HEK293T (cell line): ENCODE measurements at regions not wholly inside any gene's neighbourhood (a gene's known extent, or its start where the extent isn't known, plus 50 kb on each side); places are given as distances from the start of the nearest gene placed in this dataset.
"Not testable (repeated sequence)": the region's sequence is repeated elsewhere in the genome, so short reads cannot be mapped to it uniquely, and the experiment has no call there.

Experiments
- CTCF ChIA-PET: fragments of 350-600 bp; formaldehyde crosslinking; extraction: SDS; loops from one replicate; lab custom pipeline; 2021; ENCODE audit warnings: antibody characterized with exemption, inconsistent platforms; lab: Yijun Ruan, JAX
- POLR2A ChIA-PET: fragments of 350-600 bp; formaldehyde crosslinking; extraction: SDS; loops from one replicate; lab custom pipeline; 2020; ENCODE audit warnings: antibody characterized with exemption, inconsistent platforms; lab: Yijun Ruan, JAX
- DNase-seq: peaks from one replicate; pipeline ENCODE4 v3.0.0; 2012; ENCODE audit warnings: mixed read lengths; ENCODE audit errors: extremely low spot score
- ARNT ChIP-seq: fragments of 450-650 bp; IDR thresholded peaks from 2 replicates; pipeline ENCODE4 v1.6.1; 2017; ENCODE audit warnings: mild to moderate bottlenecking
- BHLHE40 ChIP-seq: fragments of 450-650 bp; IDR thresholded peaks from 2 replicates; pipeline ENCODE4 v1.6.1; 2016; ENCODE audit warnings: mild to moderate bottlenecking, moderate library complexity, borderline replicate concordance
- CTBP1 ChIP-seq: fragments of 450-650 bp; IDR thresholded peaks from 2 replicates; pipeline ENCODE4 v1.6.1; 2016; ENCODE audit warnings: borderline replicate concordance
- ELF4 ChIP-seq: fragments of 450-650 bp; IDR thresholded peaks from 2 replicates; pipeline ENCODE4 v1.6.1; 2017; ENCODE audit warnings: antibody characterized with exemption
- FOXA1 ChIP-seq: fragments of 450-650 bp; IDR thresholded peaks from 2 replicates; pipeline ENCODE4 v1.6.1; 2016; ENCODE audit warnings: mild to moderate bottlenecking
- FOXK2 ChIP-seq: fragments of 450-650 bp; IDR thresholded peaks from 2 replicates; pipeline ENCODE4 v1.6.1; 2016; ENCODE audit warnings: mild to moderate bottlenecking
- FOXM1 ChIP-seq: fragments of 450-650 bp; IDR thresholded peaks from 2 replicates; pipeline ENCODE4 v1.6.1; 2017; ENCODE audit warnings: mild to moderate bottlenecking, borderline replicate concordance
- HDGF ChIP-seq: fragments of 450-650 bp; IDR thresholded peaks from 2 replicates; pipeline ENCODE4 v1.6.1; 2017; ENCODE audit warnings: antibody characterized with exemption, borderline replicate concordance
- L3MBTL2 ChIP-seq: fragments of 450-650 bp; conservative IDR thresholded peaks from 2 replicates; pipeline ENCODE4 v1.6.1; 2016; ENCODE audit warnings: mild to moderate bottlenecking
- LEF1 ChIP-seq: fragments of 450-650 bp; IDR thresholded peaks from 2 replicates; pipeline ENCODE4 v1.6.1; 2017; ENCODE audit warnings: mild to moderate bottlenecking, borderline replicate concordance
- NFRKB ChIP-seq: fragments of 450-650 bp; IDR thresholded peaks from 2 replicates; pipeline ENCODE4 v1.6.1; 2016; ENCODE audit warnings: mild to moderate bottlenecking, moderate library complexity
- SP1 ChIP-seq: fragments of 450-650 bp; IDR thresholded peaks from 2 replicates; pipeline ENCODE4 v1.6.1; 2017
- SUZ12 ChIP-seq: fragments of 450-650 bp; IDR thresholded peaks from 2 replicates; pipeline ENCODE4 v1.6.1; 2016; ENCODE audit warnings: mild to moderate bottlenecking
- TARDBP ChIP-seq: fragments of 450-650 bp; IDR thresholded peaks from 2 replicates; pipeline ENCODE4 v1.6.1; 2016
- ZNF384 ChIP-seq: fragments of 450-650 bp; IDR thresholded peaks from 2 replicates; pipeline ENCODE4 v1.6.1; 2016
- TF ChIP-seq, protein P1 (sequence below): fragments of 450-650 bp; IDR thresholded peaks from 2 replicates; pipeline ENCODE4 v1.6.1; 2016

DNA sequence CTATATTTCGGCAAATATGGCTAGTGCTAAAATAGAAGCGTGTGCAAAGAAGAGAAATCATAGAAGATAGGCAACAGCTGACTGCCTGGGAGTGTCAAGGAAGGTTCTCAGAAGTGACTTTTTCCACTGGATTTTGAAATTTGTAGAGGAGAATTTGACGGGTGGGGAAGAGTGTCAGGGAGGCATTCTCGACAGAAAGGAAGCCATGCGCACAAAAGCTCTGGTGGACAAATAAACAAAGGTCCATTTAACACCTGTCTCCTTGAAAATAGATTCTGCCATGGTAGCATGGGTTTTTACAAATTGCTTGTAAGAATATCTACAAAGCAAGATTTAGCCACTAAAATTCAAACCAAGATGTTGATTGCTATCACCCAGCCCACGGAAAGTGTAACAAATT, 1081.5 kb downstream of the GALC start:
- DNase-seq, result no peak
- TF ChIP-seq SP1 (no peak), BHLHE40 (no peak), L3MBTL2 (no peak), CTBP1 (no peak), LEF1 (no peak), TARDBP (no peak), FOXA1 (no peak), ARNT (no peak), ZNF384 (no peak), HDGF (no peak), NFRKB (no peak), FOXK2 (no peak)
- TF ChIP-seq, protein P1, sequence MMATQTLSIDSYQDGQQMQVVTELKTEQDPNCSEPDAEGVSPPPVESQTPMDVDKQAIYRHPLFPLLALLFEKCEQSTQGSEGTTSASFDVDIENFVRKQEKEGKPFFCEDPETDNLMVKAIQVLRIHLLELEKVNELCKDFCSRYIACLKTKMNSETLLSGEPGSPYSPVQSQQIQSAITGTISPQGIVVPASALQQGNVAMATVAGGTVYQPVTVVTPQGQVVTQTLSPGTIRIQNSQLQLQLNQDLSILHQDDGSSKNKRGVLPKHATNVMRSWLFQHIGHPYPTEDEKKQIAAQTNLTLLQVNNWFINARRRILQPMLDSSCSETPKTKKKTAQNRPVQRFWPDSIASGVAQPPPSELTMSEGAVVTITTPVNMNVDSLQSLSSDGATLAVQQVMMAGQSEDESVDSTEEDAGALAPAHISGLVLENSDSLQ, result no peak
- CTCF ChIA-PET, result no interaction called here
- POLR2A ChIA-PET, result no interaction called here

DNA sequence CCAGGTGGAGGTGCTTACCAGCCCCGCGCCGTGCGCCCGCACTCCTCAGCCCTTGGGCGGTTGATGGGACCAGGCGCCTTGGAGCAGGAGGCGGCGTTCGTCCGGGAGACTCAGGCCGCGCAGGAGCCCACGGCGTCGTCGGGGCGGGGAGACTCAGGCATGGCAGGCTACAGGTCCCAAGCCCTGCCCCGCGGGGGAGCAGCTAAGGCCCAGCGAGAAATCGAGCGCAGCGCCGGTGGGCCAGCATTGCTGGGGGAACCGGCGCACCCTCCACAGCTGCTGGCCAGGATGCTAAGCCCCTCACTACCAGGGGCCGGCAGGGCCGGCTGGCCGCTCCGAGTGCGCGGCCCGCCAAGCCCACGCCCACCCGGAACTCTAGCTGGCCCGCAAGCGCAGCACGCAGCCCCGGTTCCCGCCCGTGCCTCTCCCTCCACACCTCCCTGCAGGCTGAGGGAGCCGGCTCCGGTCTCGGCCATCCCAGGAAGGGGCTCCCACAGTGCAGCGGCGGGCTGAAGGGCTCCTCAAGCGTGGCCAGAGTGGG, 1087.5 kb downstream of the GALC start:
- DNase-seq, CTCF ChIA-PET, POLR2A ChIA-PET: not testable (repeated sequence)

DNA sequence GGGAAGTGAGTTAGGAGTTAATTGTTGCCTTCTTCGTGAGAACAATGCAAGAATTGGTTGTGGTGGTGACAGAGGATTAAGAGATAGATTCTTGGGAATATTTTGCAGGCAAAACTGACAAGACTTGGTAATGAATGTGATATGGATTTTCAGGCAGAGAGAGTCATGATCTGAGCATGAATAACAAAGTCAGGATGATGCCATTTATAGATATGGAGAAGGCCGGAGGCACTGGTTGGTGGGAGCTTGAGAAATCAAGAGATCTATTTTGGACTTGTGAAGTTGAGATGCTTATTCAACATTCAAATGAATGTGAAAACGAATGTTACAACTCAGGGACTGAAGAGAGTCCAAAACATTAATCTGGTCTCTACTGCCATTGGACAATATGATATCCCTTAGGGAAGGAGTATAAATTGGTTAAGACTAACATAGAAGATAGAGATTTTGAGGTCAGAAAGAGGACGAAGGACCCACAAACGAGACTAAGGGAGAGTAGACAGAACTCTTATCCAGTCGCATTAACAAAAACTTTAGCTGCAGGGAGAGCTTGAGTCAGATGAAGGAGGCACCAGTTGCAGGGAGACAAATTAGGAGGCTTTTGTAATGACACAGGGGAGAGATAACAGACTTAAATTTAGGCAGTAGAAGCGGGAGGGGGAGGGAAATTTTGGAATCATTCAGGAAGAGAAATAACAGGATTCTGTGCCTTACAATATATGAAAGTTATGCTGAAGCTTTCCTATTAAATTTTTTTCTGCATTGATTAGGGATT, 1090.6 kb downstream of the GALC start:
- CTCF ChIA-PET, result no interaction called here
- TF ChIP-seq NFRKB, result no peak
- TF ChIP-seq SUZ12, result no peak
- DNase-seq, result no peak
- POLR2A ChIA-PET, result no interaction called here

DNA sequence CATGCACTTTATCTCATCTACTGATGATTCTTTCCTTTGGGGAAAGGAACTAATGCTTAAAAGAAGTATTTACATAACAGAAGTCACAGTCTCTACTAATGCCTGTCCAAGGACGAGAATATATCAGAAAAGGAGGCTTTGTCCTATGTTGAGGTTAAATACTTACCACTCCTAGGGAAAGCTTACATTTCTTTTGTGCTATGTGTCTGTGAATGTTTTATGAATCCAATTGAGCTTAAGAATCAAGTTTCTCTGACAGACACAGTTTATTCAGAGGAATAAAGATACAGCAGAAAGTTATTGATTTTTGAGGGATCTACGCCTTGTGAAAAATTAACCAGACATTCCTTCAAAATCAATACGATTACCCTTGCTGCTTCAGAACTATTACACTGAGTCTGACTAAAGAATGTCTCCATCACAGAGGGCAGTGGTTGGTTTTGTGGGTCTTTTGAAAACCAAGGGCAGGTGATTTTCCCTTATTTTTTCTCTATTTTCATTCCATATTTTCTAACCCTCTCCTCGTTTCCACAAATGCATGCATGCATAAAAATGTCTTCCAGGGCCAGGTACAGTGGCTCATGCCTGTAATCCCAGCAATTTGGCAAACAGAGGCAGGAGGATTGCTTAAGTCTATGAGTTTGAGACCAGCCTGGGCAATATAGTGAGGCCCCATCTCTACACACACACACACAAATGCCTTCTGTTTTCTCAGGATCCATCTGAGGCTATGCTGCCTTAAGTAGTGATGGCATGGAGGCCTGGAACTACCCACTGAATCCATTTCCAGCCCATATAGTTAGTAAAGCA, 1095.1 kb downstream of the GALC start:
- POLR2A ChIA-PET, result no interaction called here
- TF ChIP-seq HDGF, result no peak
- no peak for TF ChIP-seq LEF1
- TF ChIP-seq ZNF384, result no peak
- CTCF ChIA-PET, result no interaction called here
- DNase-seq, result no peak

DNA sequence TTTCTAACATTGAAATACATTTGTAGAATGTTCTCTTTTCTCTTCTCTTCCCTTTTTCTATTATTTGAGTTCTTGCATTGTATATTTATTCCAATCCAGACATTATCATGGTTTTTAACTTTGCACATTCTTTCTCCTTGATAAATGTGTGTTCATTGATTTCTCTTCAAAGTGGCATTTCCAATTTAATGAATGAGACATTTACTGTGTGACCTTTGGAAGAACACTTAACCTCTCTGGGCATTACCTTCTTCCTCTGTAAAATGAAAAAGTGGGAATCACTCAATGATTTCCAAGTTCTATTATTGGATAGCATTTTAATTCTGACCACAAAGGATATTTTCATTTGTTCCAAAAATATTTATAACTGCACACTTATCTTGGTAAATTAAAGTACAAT, 1095.8 kb downstream of the GALC start:
- ChIA-PET POLR2A (no interaction called here), CTCF (no interaction called here)
- TF ChIP-seq ZNF384 (no peak), BHLHE40 (no peak), HDGF (no peak), LEF1 (no peak), SUZ12 (no peak), L3MBTL2 (no peak), SP1 (no peak), NFRKB (no peak), ELF4 (no peak), FOXA1 (no peak), FOXM1 (no peak)
- no peak for DNase-seq

DNA sequence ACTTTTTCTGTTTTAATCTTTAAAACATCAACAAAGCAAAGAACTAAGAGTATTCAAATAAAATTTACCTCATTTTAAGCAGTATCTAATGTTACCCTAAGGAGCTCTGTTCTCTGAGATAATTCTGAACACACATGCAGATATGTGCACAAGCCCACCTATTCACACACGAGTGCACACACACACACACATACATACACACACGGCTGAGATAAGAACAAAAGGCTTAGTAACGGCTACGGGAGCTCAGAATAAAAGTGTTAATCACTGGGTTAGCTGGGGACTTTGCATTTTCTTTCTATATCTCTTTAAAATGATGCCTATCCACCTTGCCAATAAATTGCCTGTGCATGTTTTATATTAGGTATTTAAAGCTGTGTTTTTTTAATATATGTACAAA, 1096.3 kb downstream of the GALC start:
- ChIA-PET POLR2A (no interaction called here), CTCF (no interaction called here)
- no peak for DNase-seq
- TF ChIP-seq FOXM1 (no peak), CTBP1 (no peak), L3MBTL2 (no peak)

DNA sequence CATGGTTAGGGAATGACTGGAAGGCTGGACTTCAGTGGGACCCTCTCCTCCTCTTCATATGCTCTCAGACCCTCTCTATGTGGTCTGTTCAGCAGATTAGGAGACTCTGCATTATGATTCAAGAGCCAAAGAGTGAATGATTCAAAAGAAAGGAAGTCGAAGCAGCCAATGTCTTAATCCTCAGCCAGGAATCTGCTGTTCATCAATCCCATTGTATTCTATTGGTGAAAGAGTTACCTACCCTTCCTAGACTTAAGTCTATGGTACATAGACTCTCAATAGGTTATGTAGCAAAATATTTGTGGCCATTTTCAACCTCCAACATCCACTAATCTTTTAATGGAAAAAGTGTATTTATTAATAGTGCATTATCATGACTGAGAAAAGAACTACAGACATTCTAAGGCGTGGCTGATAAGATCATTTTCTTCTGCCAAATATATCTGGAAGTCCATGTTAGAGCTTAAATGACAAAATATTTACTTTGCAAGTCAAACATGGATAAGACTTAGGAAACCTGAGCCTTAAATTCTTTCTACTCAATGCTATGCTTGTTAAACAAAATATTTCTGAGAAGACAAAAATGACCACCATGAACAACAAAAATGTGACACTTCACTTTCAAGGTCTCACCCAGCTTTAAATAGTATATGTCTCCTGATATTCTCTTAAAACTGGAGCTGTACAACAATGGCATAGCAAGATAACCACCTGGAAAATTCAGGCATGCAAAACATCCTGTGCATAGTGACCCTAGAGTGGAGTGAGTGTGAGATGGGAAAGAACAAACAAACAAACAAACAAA, 1100.6 kb downstream of the GALC start:
- DNase-seq, result no peak
- POLR2A ChIA-PET, result no interaction called here

More for the DNA sequence above, 1100.6 kb downstream of the GALC start:
- CTCF ChIA-PET, result no interaction called here
- TF ChIP-seq NFRKB, result no peak
- no peak for TF ChIP-seq L3MBTL2
- TF ChIP-seq, protein P1, result no peak
- no peak for TF ChIP-seq CTBP1
- TF ChIP-seq BHLHE40, result no peak
- no peak for TF ChIP-seq TARDBP
- TF ChIP-seq ELF4, result no peak
- no peak for TF ChIP-seq SP1
- TF ChIP-seq FOXM1, result no peak
- no peak for TF ChIP-seq FOXA1
- no peak for TF ChIP-seq ARNT
- TF ChIP-seq SUZ12, result no peak
- TF ChIP-seq LEF1, result no peak
- TF ChIP-seq ZNF384, result no peak
- TF ChIP-seq FOXK2, result no peak
- TF ChIP-seq HDGF, result no peak
